MCF 10A (cell line): ENCODE measurements at regions not wholly inside any gene's neighbourhood (a gene's known extent, or its start where the extent isn't known, plus 50 kb on each side); places are given as distances from the start of the nearest gene placed in this dataset.
A peak's percentile ranks its signal among the peaks of the same experiment; 100 is the strongest.

Experiments used
- BruUV-seq: library from RNA; stranded (reverse); fragments of 400-500 nt; replicated peaks from 2 replicates; lab custom pipeline; 2021; lab: Mats Ljungman, UMichigan
- CTCF ChIA-PET: fragments of 300-600 bp; sonication (Branson Sonifier 250); formaldehyde crosslinking; extraction: SDS; loops from one replicate; lab custom pipeline; 2021; ENCODE audit warnings: antibody characterized with exemption, inconsistent platforms; lab: Yijun Ruan, JAX
- POLR2A ChIA-PET: fragments of 300-600, 350-650 bp; sonication (Branson Sonifier 250); formaldehyde crosslinking; extraction: SDS; loops from one replicate; lab custom pipeline; 2020; ENCODE audit warnings: antibody characterized with exemption, inconsistent platforms; lab: Yijun Ruan, JAX
- DNase-seq: peaks from one replicate; pipeline ENCODE4 v3.0.0-alpha.2; 2018; ENCODE audit not compliant: unreplicated experiment
- H3K27ac Mint-ChIP-seq: one replicate; pipeline ENCODE4 v1.8.0; 2022; ENCODE audit warnings: mild to moderate bottlenecking, low read depth, mixed read lengths; ENCODE audit not compliant: unreplicated experiment
- H3K27me3 Mint-ChIP-seq: one replicate; pipeline ENCODE4 v1.8.0; 2022; ENCODE audit warnings: mixed read lengths; ENCODE audit not compliant: insufficient read depth, unreplicated experiment
- H3K36me3 Mint-ChIP-seq: one replicate; pipeline ENCODE4 v1.8.0; 2022; ENCODE audit warnings: mild to moderate bottlenecking, moderate library complexity, mixed read lengths; ENCODE audit not compliant: insufficient read depth, unreplicated experiment
- H3K4me1 Mint-ChIP-seq: one replicate; pipeline ENCODE4 v1.8.0; 2022; ENCODE audit warnings: mixed read lengths; ENCODE audit not compliant: insufficient read depth, unreplicated experiment
- H3K4me3 Mint-ChIP-seq: one replicate; pipeline ENCODE4 v1.8.0; 2022; ENCODE audit warnings: mild to moderate bottlenecking, moderate library complexity, mixed read lengths; ENCODE audit not compliant: unreplicated experiment
- H3K9me3 Mint-ChIP-seq: one replicate; pipeline ENCODE4 v1.8.0; 2022; ENCODE audit warnings: mixed read lengths; ENCODE audit not compliant: unreplicated experiment
- CTCF ChIP-seq: fragments of 200-600 bp; IDR thresholded peaks from one replicate; pipeline ENCODE4 v1.8.0; 2022; ENCODE audit warnings: antibody characterized with exemption, mild to moderate bottlenecking; ENCODE audit not compliant: unreplicated experiment
- intact Hi-C: fragments of 100-400 bp; cut with micrococcal nuclease; formaldehyde crosslinking; loops from 2 replicates; pipeline ENCODE4 v1.14.1; 2022

GRCh38 chr12:108060903-108061302 is 68.2 kb upstream of the WSCD2 start:
- Mint-ChIP-seq H3K9me3 (no peaks in the 10 kb centered on the region), H3K36me3 (no peaks in the 10 kb centered on the region), H3K4me3 (no peak overlapping the region), H3K27ac (no peak overlapping the region), H3K4me1 (no peaks in the 10 kb centered on the region), H3K27me3 (peaks cover 17% of the 10 kb centered on the region)
- no TSS peak for BruUV-seq
- intact Hi-C loops = loop anchor here (5.0 kb wide), 1 partner anchor 451 kb away; no protein-coding TSS in a partner anchor
- ChIA-PET POLR2A (interaction anchor here (0.9 kb wide), 1 partner anchor 13 kb away, joined by 3 read pairs; no protein-coding TSS in a partner anchor), CTCF (interaction anchor here (0.6 kb wide), 1 partner anchor 9 kb away, joined by 3 read pairs; no protein-coding TSS in a partner anchor)
- TF ChIP-seq CTCF = no peak
- DNase-seq = no peak

GRCh38 chr12:108063192-108063591 is 65.9 kb upstream of the WSCD2 start:
- Mint-ChIP-seq H3K27me3 (no peaks in the 10 kb centered on the region), H3K4me3 (no peak overlapping the region), H3K9me3 (no peaks in the 10 kb centered on the region), H3K4me1 (no peaks in the 10 kb centered on the region), H3K36me3 (no peaks in the 10 kb centered on the region), H3K27ac (no peak overlapping the region)
- peak; percentile 26 for TF ChIP-seq CTCF
- peak; percentile 33 for DNase-seq
- CTCF ChIA-PET = no interaction called here
- intact Hi-C loops = loop anchor here (5.0 kb wide), 1 partner anchor 449 kb away; no protein-coding TSS in a partner anchor
- no TSS peak for BruUV-seq
- POLR2A ChIA-PET = no interaction called here

- ChIA-PET POLR2A (no interaction called here), CTCF (interaction anchor here (0.6 to 0.7 kb wide), 2 partner anchors 115 to 443 kb away, joined by 3 to 4 read pairs; no protein-coding TSS in a partner anchor)
- Mint-ChIP-seq H3K27ac (no peak overlapping the region), H3K4me3 (no peak overlapping the region), H3K27me3 (no peaks in the 10 kb centered on the region), H3K9me3 (no peaks in the 10 kb centered on the region), H3K36me3 (no peaks in the 10 kb centered on the region), H3K4me1 (no peaks in the 10 kb centered on the region)
- DNase-seq = no peak
- TF ChIP-seq CTCF = no peak
- intact Hi-C loops = no loop called here
- no TSS peak for BruUV-seq
Measured at GRCh38 chr12:108065069-108065468, 64.0 kb upstream of the WSCD2 start.

- CTCF ChIA-PET = no interaction called here
- POLR2A ChIA-PET = no interaction called here
- DNase-seq = no peak
- H3K27ac Mint-ChIP-seq = no peak overlapping the region
- intact Hi-C loops = no loop called here
- H3K36me3 Mint-ChIP-seq = no peaks in the 10 kb centered on the region
- H3K4me1 Mint-ChIP-seq = no peaks in the 10 kb centered on the region
- no peak overlapping the region for H3K4me3 Mint-ChIP-seq
- H3K9me3 Mint-ChIP-seq = no peaks in the 10 kb centered on the region
- no TSS peak for BruUV-seq
- H3K27me3 Mint-ChIP-seq = no peaks in the 10 kb centered on the region
- no peak for TF ChIP-seq CTCF
Measured at GRCh38 chr12:108066583-108067577, 62.2 kb upstream of the WSCD2 start.
